Stomach (tissue), 8 donors: ENCODE measurements at regions not wholly inside any gene's neighbourhood (a gene's known extent, or its start where the extent isn't known, plus 50 kb on each side); places are given as distances from the start of the nearest gene placed in this dataset.
"Not testable (repeated sequence)": the region's sequence is repeated elsewhere in the genome, so short reads cannot be mapped to it uniquely, and the experiment has no call there.

Experiments used
- DNase-seq, 2 donors: peaks; one replicate each; pipeline versions ENCODE4 v3.0.0 to v3.0.0-alpha.2; 2013 to 2019
- H3K27ac ChIP-seq, 5 donors: fragments of 200-600 bp in 4 of 5; sonication (generic) in 4 of 5; one replicate each; pipeline ENCODE4 v1.5.1; 2013 to 2019; ENCODE audit warnings: mild to moderate bottlenecking in 1 of 5, moderate library complexity in 1 of 5
- H3K27me3 ChIP-seq, 3 donors: fragments of 200-600 bp; sonication (generic); one replicate each; pipeline ENCODE4 v1.5.1; 2017 to 2019; ENCODE audit warnings: mixed run types in 1 of 3
- H3K36me3 ChIP-seq, 4 donors: fragments of 200-600 bp; sonication (generic); 1 replicate in 3 of 4; 2 replicates in 1 of 4; pipeline ENCODE4 v1.5.1; 2016 to 2019
- H3K4me1 ChIP-seq, 4 donors: fragments of 200-600 bp; sonication (generic); one replicate each; pipeline ENCODE4 v1.5.1; 2016 to 2019
- H3K4me3 ChIP-seq, 4 donors: fragments of 200-600 bp; sonication (generic) in 3 of 4; one replicate each; pipeline ENCODE4 v1.5.1; 2016 to 2019; ENCODE audit warnings: mild to moderate bottlenecking in 1 of 4
- H3K9me3 ChIP-seq, 4 donors: fragments of 200-600 bp; sonication (generic); one replicate each; pipeline ENCODE4 v1.5.1; 2016 to 2019
- CTCF ChIP-seq, 7 experiments: fragments of 450-650 bp in 4 of 7; fragments of 200-600 bp in 3 of 7; sonication (generic) in 3 of 7; IDR thresholded peaks; one replicate each; pipeline ENCODE4 v1.5.1; 2016 to 2019; ENCODE audit warnings: antibody characterized with exemption in 7 of 7, control low read depth in 2 of 7, mild to moderate bottlenecking in 1 of 7
- EP300 ChIP-seq: sonication (generic); formaldehyde crosslinking; IDR thresholded peaks from one replicate; pipeline ENCODE4 v1.6.1; 2017; ENCODE audit warnings: antibody characterized with exemption
- POLR2A ChIP-seq, 4 donors: fragments of 450-650 bp; IDR thresholded peaks; one replicate each; pipeline ENCODE4 v1.6.1; 2016; ENCODE audit warnings: antibody characterized with exemption in 4 of 4, control low read depth in 2 of 4, mild to moderate bottlenecking in 1 of 4, moderate library complexity in 1 of 4
- POLR2AphosphoS5 ChIP-seq, 3 donors: sonication (generic); formaldehyde crosslinking; IDR thresholded peaks; one replicate each; pipeline ENCODE4 v1.6.1; 2016; ENCODE audit warnings: antibody characterized with exemption in 3 of 3
- WGBS, 5 donors: extraction: QIAGEN DNeasy Blood & Tissue Kit in 3 of 5; methylation state at CpG; one replicate each; pipeline versions ENCODE4 v1.1.5 to v1.1.7; 2013 to 2018; 5-methylcytosine and 5-hydroxymethylcytosine counted together
- intact Hi-C: fragments of 100-400 bp; cut with DNase I; formaldehyde crosslinking; loops from one replicate; pipeline ENCODE4 v1.15.1; 2023; ENCODE audit warnings: low total_unique reads
- donor health status: healthy with polysubstance abuse.
- donor health status: Bipolar disorder and iron deficiency.
- donor health status: healthy.

- no peaks in the 10 kb centered on the region for H3K36me3 ChIP-seq
- H3K27me3 ChIP-seq = no peaks in the 10 kb centered on the region
- H3K4me3 ChIP-seq = no peak overlapping the region
- no peak overlapping the region for H3K27ac ChIP-seq
- intact Hi-C loops = no loop called here
- 89 to 93% (median 93%) methylated on average over 3 of the region's 3 CpGs for WGBS, 5 donors
- H3K9me3 ChIP-seq = peaks cover 0 to 20% (median 4%) of the 10 kb centered on the region in 4 donors
- DNase-seq = no peak
- no peaks in the 10 kb centered on the region for H3K4me1 ChIP-seq
- no peak for TF ChIP-seq CTCF (IDR thresholded peaks at IDR 0.05)
- no peak for TF ChIP-seq EP300
- TF ChIP-seq POLR2A (IDR thresholded peaks at IDR 0.05) = no peak
- TF ChIP-seq POLR2AphosphoS5 (IDR thresholded peaks at IDR 0.05) = no peak
These were observed 307.3 kb downstream of the ZIC4 start for GRCh38 chr3:147099076-147099475.

- no peak for DNase-seq
- Histone ChIP-seq H3K27me3 (no peaks in the 10 kb centered on the region), H3K27ac (no peak overlapping the region), H3K9me3 (peaks cover 0 to 3% (median 0%) of the 10 kb centered on the region in 4 donors), H3K4me3 (no peak overlapping the region), H3K4me1 (no peaks in the 10 kb centered on the region), H3K36me3 (no peaks in the 10 kb centered on the region)
- intact Hi-C loops = no loop called here
- no peak for TF ChIP-seq EP300
- TF ChIP-seq CTCF (IDR thresholded peaks at IDR 0.05) = no peak
- no peak for TF ChIP-seq POLR2A (IDR thresholded peaks at IDR 0.05)
- TF ChIP-seq POLR2AphosphoS5 (IDR thresholded peaks at IDR 0.05) = no peak
- 42 to 59% (median 46%) methylated on average over 2 of the region's 2 CpGs for WGBS, 5 donors
These were observed 315.9 kb downstream of the ZIC4 start for GRCh38 chr3:147090461-147090860.

DNA sequence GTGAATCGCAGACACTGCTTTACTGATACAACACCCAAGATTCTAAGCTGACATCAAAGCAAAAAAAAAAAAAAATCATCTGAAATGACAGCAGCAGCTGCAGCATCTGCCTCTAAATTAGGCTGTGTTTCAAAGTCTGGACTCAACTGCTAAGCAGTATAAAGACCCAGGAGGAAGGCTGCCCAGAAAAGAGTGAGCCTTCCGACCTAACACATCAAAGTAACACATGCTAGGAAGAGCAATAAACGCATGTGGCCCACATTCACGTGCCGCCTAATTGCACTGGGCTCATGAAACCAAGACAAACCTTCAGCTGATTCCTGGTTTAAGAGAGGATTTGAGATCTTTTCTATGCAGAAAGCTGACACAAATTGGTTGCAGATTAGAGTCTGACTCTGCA, 317.1 kb downstream of the ZIC4 start:
- Histone ChIP-seq H3K27me3 (no peaks in the 10 kb centered on the region), H3K4me3 (no peak overlapping the region), H3K27ac (no peak overlapping the region), H3K4me1 (no peaks in the 10 kb centered on the region), H3K9me3 (peaks cover 0 to under 1% (median 0%) of the 10 kb centered on the region in 4 donors), H3K36me3 (no peaks in the 10 kb centered on the region)
- intact Hi-C loops = no loop called here
- DNase-seq = no peak
- 58 to 77% (median 67%) methylated on average over 5 of the region's 5 CpGs for WGBS, 5 donors
- TF ChIP-seq POLR2AphosphoS5 (IDR thresholded peaks at IDR 0.05) (no peak), CTCF (IDR thresholded peaks at IDR 0.05) (no peak), POLR2A (IDR thresholded peaks at IDR 0.05) (no peak), EP300 (no peak)

DNA sequence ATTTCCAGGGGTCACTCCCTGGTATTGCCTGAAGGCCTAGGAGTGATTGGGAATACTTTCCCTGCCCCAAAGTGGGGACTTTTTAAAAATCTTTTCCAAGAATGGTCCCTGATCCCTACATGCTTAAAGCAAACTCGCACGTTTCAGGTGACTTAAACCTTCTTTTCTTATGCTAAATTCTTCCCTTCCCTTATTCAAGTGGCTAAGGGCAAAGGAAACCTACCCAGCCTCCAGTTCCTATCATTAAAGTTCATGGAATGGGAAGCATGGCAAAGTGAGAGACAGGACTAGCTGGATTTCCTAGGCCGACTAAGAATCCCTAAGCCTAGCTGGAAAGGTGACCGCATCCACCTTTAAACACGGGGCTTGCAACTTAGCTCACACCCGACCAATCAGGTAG, 346.8 kb downstream of the ZIC4 start:
- peaks cover 0 to 14% (median 0%) of the 10 kb centered on the region in 4 donors for H3K9me3 ChIP-seq
- H3K27ac ChIP-seq, H3K4me1 ChIP-seq, intact Hi-C loops, H3K27me3 ChIP-seq, H3K4me3 ChIP-seq, H3K36me3 ChIP-seq, DNase-seq: not testable (repeated sequence)
- WGBS, 5 donors = 74 to 86% (median 76%) methylated on average over 6 of the region's 6 CpGs

- DNase-seq = peak in 1 of 2 donors; percentile 1
- 65 to 72% (median 68%) methylated on average over 9 of the region's 9 CpGs for WGBS, 5 donors
These were observed 356.5 kb downstream of the ZIC4 start for GRCh38 chr3:147049821-147050220.

More at GRCh38 chr3:147049821-147050220, 356.5 kb downstream of the ZIC4 start:
- Histone ChIP-seq H3K27ac (no peak overlapping the region), H3K36me3 (no peaks in the 10 kb centered on the region), H3K9me3 (peaks cover 0 to 22% (median 5%) of the 10 kb centered on the region in 4 donors), H3K4me1 (no peaks in the 10 kb centered on the region), H3K4me3 (no peak overlapping the region), H3K27me3 (no peaks in the 10 kb centered on the region)
- intact Hi-C loops = no loop called here
- TF ChIP-seq POLR2AphosphoS5 (IDR thresholded peaks at IDR 0.05) = no peak
- no peak for TF ChIP-seq EP300
- no peak for TF ChIP-seq CTCF (IDR thresholded peaks at IDR 0.05)
- no peak for TF ChIP-seq POLR2A (IDR thresholded peaks at IDR 0.05)
